ENCODE measurements at regions not wholly inside any gene's neighbourhood (a gene's known extent, or its start where the extent isn't known, plus 50 kb on each side); places are given as distances from the start of the nearest gene placed in this dataset.

- no peaks in the 10 kb centered on the region for H3K27me3 ChIP-seq (ENCODE audit: insufficient read depth, low read length, poor library complexity)
- peak; percentile 81 for DNase-seq
These were observed 61.4 kb upstream of the LRRN2 start for GRCh38 chr1:204746838-204747442.

GRCh38 chr1:204751480-204751879 is 65.9 kb upstream of the LRRN2 start:
- H3K4me1 ChIP-seq (ENCODE audit: control insufficient read depth, low read depth, low read length) = peaks cover 6% of the 10 kb centered on the region
- no peaks in the 10 kb centered on the region for H3K79me1 ChIP-seq (ENCODE audit: low read length)
- no peak overlapping the region for H2BK120ac ChIP-seq (ENCODE audit: low read depth, low read length)
- no peaks in the 10 kb centered on the region for H3K36me3 ChIP-seq (ENCODE audit: control insufficient read depth, insufficient read depth, low read length)
- no peak overlapping the region for H2AK5ac ChIP-seq (ENCODE audit: low read length)
- H2BK5ac ChIP-seq (ENCODE audit: low read length) = no peak overlapping the region
- no peak overlapping the region for H3K18ac ChIP-seq (ENCODE audit: low read length)
- H4K8ac ChIP-seq (ENCODE audit: low read depth, low read length) = no peak overlapping the region
- no peak overlapping the region for H3K4ac ChIP-seq (ENCODE audit: low read depth, low read length)
- H2BK15ac ChIP-seq (replicated peaks; ENCODE audit: low read depth) = no peak overlapping the region
- no CpG with 5 or more reads among the region's 6 CpGs for WGBS (ENCODE audit: extremely low coverage, insufficient coverage, low lambda C conversion rate)
- H3K9ac ChIP-seq (ENCODE audit: low read length) = no peak overlapping the region
- no peak overlapping the region for H3K56ac ChIP-seq (ENCODE audit: low read length)
- H3K79me2 ChIP-seq (ENCODE audit: control insufficient read depth, insufficient read depth, low read length) = no peaks in the 10 kb centered on the region
- H3K23ac ChIP-seq (ENCODE audit: low read length) = no peak overlapping the region
- no peak overlapping the region for H4K5ac ChIP-seq (ENCODE audit: low read length)
- H3K27ac ChIP-seq (ENCODE audit: low read depth, low read length) = no peak overlapping the region
- no peaks in the 10 kb centered on the region for H3K27me3 ChIP-seq (ENCODE audit: insufficient read depth, low read length, poor library complexity)
- H3K4me3 ChIP-seq (ENCODE audit: low read length) = no peak overlapping the region
- H3K4me2 ChIP-seq (ENCODE audit: low read length) = no peak overlapping the region
- no peak for DNase-seq

More at GRCh38 chr1:204746838-204747442, 61.4 kb upstream of the LRRN2 start:
- Histone ChIP-seq H3K4me1 (ENCODE audit: control insufficient read depth, low read depth, low read length) (peaks cover 9% of the 10 kb centered on the region), H3K27ac (ENCODE audit: low read depth, low read length) (no peak overlapping the region), H3K56ac (ENCODE audit: low read length) (no peak overlapping the region), H2BK15ac (replicated peaks; ENCODE audit: low read depth) (no peak overlapping the region), H3K4me2 (ENCODE audit: low read length) (no peak overlapping the region), H3K18ac (ENCODE audit: low read length) (no peak overlapping the region), H4K8ac (ENCODE audit: low read depth, low read length) (no peak overlapping the region), H2BK5ac (ENCODE audit: low read length) (no peak overlapping the region), H3K79me2 (ENCODE audit: control insufficient read depth, insufficient read depth, low read length) (no peaks in the 10 kb centered on the region), H4K5ac (ENCODE audit: low read length) (no peak overlapping the region), H2BK120ac (ENCODE audit: low read depth, low read length) (no peak overlapping the region), H3K4me3 (ENCODE audit: low read length) (no peak overlapping the region), H3K9ac (ENCODE audit: low read length) (no peak overlapping the region), H3K36me3 (ENCODE audit: control insufficient read depth, insufficient read depth, low read length) (no peaks in the 10 kb centered on the region), H3K79me1 (ENCODE audit: low read length) (no peaks in the 10 kb centered on the region), H3K23ac (ENCODE audit: low read length) (no peak overlapping the region), H2AK5ac (ENCODE audit: low read length) (no peak overlapping the region), H3K4ac (ENCODE audit: low read depth, low read length) (no peak overlapping the region)

GRCh38 chr1:204751883-204752687 is 66.5 kb upstream of the LRRN2 start:
- no peak overlapping the region for H4K5ac ChIP-seq (ENCODE audit: low read length)
- H3K18ac ChIP-seq (ENCODE audit: low read length) = no peak overlapping the region
- no peak overlapping the region for H3K4me3 ChIP-seq (ENCODE audit: low read length)
- no peaks in the 10 kb centered on the region for H3K27me3 ChIP-seq (ENCODE audit: insufficient read depth, low read length, poor library complexity)
- H3K4me1 ChIP-seq (ENCODE audit: control insufficient read depth, low read depth, low read length) = peaks cover 6% of the 10 kb centered on the region
- H4K8ac ChIP-seq (ENCODE audit: low read depth, low read length) = no peak overlapping the region
- no peak overlapping the region for H3K9ac ChIP-seq (ENCODE audit: low read length)
- no peak overlapping the region for H3K27ac ChIP-seq (ENCODE audit: low read depth, low read length)
- H3K4me2 ChIP-seq (ENCODE audit: low read length) = no peak overlapping the region
- no peak overlapping the region for H2AK5ac ChIP-seq (ENCODE audit: low read length)
- H3K56ac ChIP-seq (ENCODE audit: low read length) = peak overlapping the region; percentile 17
- no peak overlapping the region for H2BK5ac ChIP-seq (ENCODE audit: low read length)
- H2BK120ac ChIP-seq (ENCODE audit: low read depth, low read length) = no peak overlapping the region
- H3K23ac ChIP-seq (ENCODE audit: low read length) = no peak overlapping the region
- H3K36me3 ChIP-seq (ENCODE audit: control insufficient read depth, insufficient read depth, low read length) = no peaks in the 10 kb centered on the region
- H2BK15ac ChIP-seq (replicated peaks; ENCODE audit: low read depth) = no peak overlapping the region
- no peaks in the 10 kb centered on the region for H3K79me2 ChIP-seq (ENCODE audit: control insufficient read depth, insufficient read depth, low read length)
- WGBS (ENCODE audit: extremely low coverage, insufficient coverage, low lambda C conversion rate) = no CpG with 5 or more reads among the region's 24 CpGs
- DNase-seq = peak; percentile 53
- no peaks in the 10 kb centered on the region for H3K79me1 ChIP-seq (ENCODE audit: low read length)
- no peak overlapping the region for H3K4ac ChIP-seq (ENCODE audit: low read depth, low read length)

- DNase-seq = no peak
- Histone ChIP-seq H2AK5ac (ENCODE audit: low read length) (no peak overlapping the region), H3K79me2 (ENCODE audit: control insufficient read depth, insufficient read depth, low read length) (no peaks in the 10 kb centered on the region), H3K27ac (ENCODE audit: low read depth, low read length) (no peak overlapping the region), H2BK120ac (ENCODE audit: low read depth, low read length) (no peak overlapping the region), H3K4me1 (ENCODE audit: control insufficient read depth, low read depth, low read length) (peaks cover 6% of the 10 kb centered on the region), H3K56ac (ENCODE audit: low read length) (no peak overlapping the region), H3K4me3 (ENCODE audit: low read length) (no peak overlapping the region), H4K8ac (ENCODE audit: low read depth, low read length) (no peak overlapping the region), H3K27me3 (ENCODE audit: insufficient read depth, low read length, poor library complexity) (no peaks in the 10 kb centered on the region), H3K4me2 (ENCODE audit: low read length) (no peak overlapping the region), H4K5ac (ENCODE audit: low read length) (no peak overlapping the region), H3K4ac (ENCODE audit: low read depth, low read length) (no peak overlapping the region), H3K23ac (ENCODE audit: low read length) (no peak overlapping the region), H3K79me1 (ENCODE audit: low read length) (no peaks in the 10 kb centered on the region), H2BK5ac (ENCODE audit: low read length) (no peak overlapping the region), H2BK15ac (replicated peaks; ENCODE audit: low read depth) (no peak overlapping the region), H3K18ac (ENCODE audit: low read length) (no peak overlapping the region), H3K36me3 (ENCODE audit: control insufficient read depth, insufficient read depth, low read length) (no peaks in the 10 kb centered on the region), H3K9ac (ENCODE audit: low read length) (no peak overlapping the region)
- WGBS (ENCODE audit: extremely low coverage, insufficient coverage, low lambda C conversion rate) = no CpG with 5 or more reads among the region's 6 CpGs
These were observed 67.1 kb upstream of the LRRN2 start for GRCh38 chr1:204752688-204753040.

- Histone ChIP-seq H3K27me3 (ENCODE audit: insufficient read depth, low read length, poor library complexity) (no peaks in the 10 kb centered on the region), H2BK120ac (ENCODE audit: low read depth, low read length) (no peak overlapping the region), H4K8ac (ENCODE audit: low read depth, low read length) (no peak overlapping the region), H3K4ac (ENCODE audit: low read depth, low read length) (no peak overlapping the region), H3K27ac (ENCODE audit: low read depth, low read length) (no peak overlapping the region), H2BK5ac (ENCODE audit: low read length) (no peak overlapping the region), H2BK15ac (replicated peaks; ENCODE audit: low read depth) (no peak overlapping the region), H4K5ac (ENCODE audit: low read length) (no peak overlapping the region), H3K36me3 (ENCODE audit: control insufficient read depth, insufficient read depth, low read length) (no peaks in the 10 kb centered on the region), H3K56ac (ENCODE audit: low read length) (no peak overlapping the region), H2AK5ac (ENCODE audit: low read length) (no peak overlapping the region), H3K18ac (ENCODE audit: low read length) (no peak overlapping the region), H3K79me2 (ENCODE audit: control insufficient read depth, insufficient read depth, low read length) (no peaks in the 10 kb centered on the region), H3K79me1 (ENCODE audit: low read length) (no peaks in the 10 kb centered on the region), H3K23ac (ENCODE audit: low read length) (no peak overlapping the region), H3K4me2 (ENCODE audit: low read length) (no peak overlapping the region), H3K4me1 (ENCODE audit: control insufficient read depth, low read depth, low read length) (peaks cover 6% of the 10 kb centered on the region), H3K4me3 (ENCODE audit: low read length) (no peak overlapping the region), H3K9ac (ENCODE audit: low read length) (no peak overlapping the region)
- no CpG with 5 or more reads among the region's 6 CpGs for WGBS (ENCODE audit: extremely low coverage, insufficient coverage, low lambda C conversion rate)
- no peak for DNase-seq
These were observed 69.3 kb upstream of the LRRN2 start for GRCh38 chr1:204754821-204755220.

- no peak overlapping the region for H3K9ac ChIP-seq (ENCODE audit: low read length)
- H2BK15ac ChIP-seq (replicated peaks; ENCODE audit: low read depth) = no peak overlapping the region
- no peak overlapping the region for H3K27ac ChIP-seq (ENCODE audit: low read depth, low read length)
- WGBS (ENCODE audit: extremely low coverage, insufficient coverage, low lambda C conversion rate) = no CpG with 5 or more reads among the region's 7 CpGs
- no peak overlapping the region for H3K18ac ChIP-seq (ENCODE audit: low read length)
- no peak overlapping the region for H3K23ac ChIP-seq (ENCODE audit: low read length)
- H2BK5ac ChIP-seq (ENCODE audit: low read length) = no peak overlapping the region
- H2AK5ac ChIP-seq (ENCODE audit: low read length) = no peak overlapping the region
- H3K4me2 ChIP-seq (ENCODE audit: low read length) = no peak overlapping the region
- DNase-seq = no peak
- no peak overlapping the region for H2BK120ac ChIP-seq (ENCODE audit: low read depth, low read length)
- H3K4me3 ChIP-seq (ENCODE audit: low read length) = no peak overlapping the region
- H3K56ac ChIP-seq (ENCODE audit: low read length) = no peak overlapping the region
- no peaks in the 10 kb centered on the region for H3K36me3 ChIP-seq (ENCODE audit: control insufficient read depth, insufficient read depth, low read length)
- H3K79me1 ChIP-seq (ENCODE audit: low read length) = no peaks in the 10 kb centered on the region
- H3K79me2 ChIP-seq (ENCODE audit: control insufficient read depth, insufficient read depth, low read length) = no peaks in the 10 kb centered on the region
- H3K27me3 ChIP-seq (ENCODE audit: insufficient read depth, low read length, poor library complexity) = no peaks in the 10 kb centered on the region
- H4K5ac ChIP-seq (ENCODE audit: low read length) = no peak overlapping the region
- no peak overlapping the region for H4K8ac ChIP-seq (ENCODE audit: low read depth, low read length)
- H3K4me1 ChIP-seq (ENCODE audit: control insufficient read depth, low read depth, low read length) = peaks cover 3% of the 10 kb centered on the region
- no peak overlapping the region for H3K4ac ChIP-seq (ENCODE audit: low read depth, low read length)
These were observed 70.8 kb upstream of the LRRN2 start for GRCh38 chr1:204756349-204756748.
